T-cell (primary cell): ENCODE measurements at regions not wholly inside any gene's neighbourhood (a gene's known extent, or its start where the extent isn't known, plus 50 kb on each side); places are given as distances from the start of the nearest gene placed in this dataset.

ENCODE experiments used
- ATAC-seq, 4 experiments: fragments of 200-7000 bp in 3 of 4; fragments of 150-1000 bp in 1 of 4; cut with Tn5 transposase; replicated peaks in 1 of 4; 1 replicate in 3 of 4; 2 replicates in 1 of 4; pipeline ENCODE4 v1.10.0; 2021; ENCODE audit warnings: moderate library complexity in 3 of 4, mild to moderate bottlenecking in 2 of 4, moderate number of reproducible peaks in 1 of 4
- CTCF ChIA-PET, 2 donors: fragments of 300-600 bp; sonication (Branson Sonifier 250); formaldehyde crosslinking; loops; one replicate each; lab custom pipeline; 2022; ENCODE audit warnings: antibody characterized with exemption in 2 of 2; lab: Charles Lee
- POLR2A ChIA-PET, 2 donors: fragments of 300-600 bp; sonication (Branson Sonifier 250); formaldehyde crosslinking; loops; one replicate each; lab custom pipeline; 2022; ENCODE audit warnings: antibody characterized with exemption in 2 of 2; lab: Charles Lee
- DNase-seq, 35 experiments: peaks; one replicate each; pipeline versions ENCODE4 v3.0.0 to v3.0.0-alpha.2; 2013 to 2023
- H3K27ac ChIP-seq: one replicate; pipeline ENCODE4 v1.5.1; 2013; ENCODE audit warnings: low read length
- H3K27me3 ChIP-seq, 2 experiments: replicated peaks in 1 of 2; 1 replicate in 1 of 2; 2 replicates in 1 of 2; pipeline versions ENCODE4 v1.6.1 to v1.7.0; 2013; ENCODE audit warnings: low read length in 1 of 2, mixed read lengths in 1 of 2; ENCODE audit not compliant: control insufficient read depth in 2 of 2, insufficient read depth in 2 of 2; ENCODE audit errors: extremely low read depth in 1 of 2
- H3K36me3 ChIP-seq, 2 donors: 1 replicate in 1 of 2; 2 replicates in 1 of 2; pipeline versions ENCODE4 v1.6.1 to v1.7.0; 2013; ENCODE audit warnings: low read length in 1 of 2; ENCODE audit not compliant: control insufficient read depth in 2 of 2, insufficient read depth in 1 of 2; ENCODE audit errors: extremely low read depth in 1 of 2
- H3K4me1 ChIP-seq, 2 experiments: 1 replicate in 1 of 2; 2 replicates in 1 of 2; pipeline versions ENCODE4 v1.6.1 to v1.7.0; 2013; ENCODE audit warnings: low read length in 2 of 2, mixed read lengths in 1 of 2; ENCODE audit not compliant: insufficient read depth in 2 of 2, control insufficient read depth in 1 of 2; ENCODE audit errors: extremely low read depth in 1 of 2
- H3K4me3 ChIP-seq, 2 donors: 1 replicate in 1 of 2; 2 replicates in 1 of 2; pipeline versions ENCODE4 v1.5.1 to v1.7.0; 2013; ENCODE audit warnings: mild to moderate bottlenecking in 2 of 2, low read length in 1 of 2, moderate library complexity in 1 of 2; ENCODE audit not compliant: control insufficient read depth in 1 of 2; ENCODE audit errors: extremely low read depth in 1 of 2
- H3K9me3 ChIP-seq: 2 replicates; pipeline ENCODE4 v1.7.0; 2013
- H3K27ac Mint-ChIP-seq, 2 donors: one replicate each; pipeline ENCODE4 v1.8.0; 2020 to 2021; ENCODE audit warnings: mild to moderate bottlenecking in 2 of 2, mixed read lengths in 2 of 2
- H3K27me3 Mint-ChIP-seq, 2 donors: one replicate each; pipeline ENCODE4 v1.8.0; 2021 to 2022; ENCODE audit warnings: mixed read lengths in 2 of 2
- H3K36me3 Mint-ChIP-seq: one replicate; pipeline ENCODE4 v1.8.0; 2021; ENCODE audit warnings: mixed read lengths
- H3K4me1 Mint-ChIP-seq, 3 donors: one replicate each; pipeline ENCODE4 v1.8.0; 2020 to 2022; ENCODE audit warnings: mixed read lengths in 3 of 3, mild to moderate bottlenecking in 1 of 3
- H3K4me3 Mint-ChIP-seq, 3 donors: one replicate each; pipeline ENCODE4 v1.8.0; 2020 to 2022; ENCODE audit warnings: mild to moderate bottlenecking in 3 of 3, mixed read lengths in 3 of 3, moderate library complexity in 3 of 3
- H3K9me3 Mint-ChIP-seq, 3 donors: one replicate each; pipeline ENCODE4 v1.8.0; 2020 to 2022; ENCODE audit warnings: mixed read lengths in 3 of 3
- WGBS: methylation state at CpG from one replicate; pipeline ENCODE4 v1.1.5; 2013; ENCODE audit warnings: missing lambda C conversion rate; ENCODE audit not compliant: insufficient coverage; 5-methylcytosine and 5-hydroxymethylcytosine counted together

DNA sequence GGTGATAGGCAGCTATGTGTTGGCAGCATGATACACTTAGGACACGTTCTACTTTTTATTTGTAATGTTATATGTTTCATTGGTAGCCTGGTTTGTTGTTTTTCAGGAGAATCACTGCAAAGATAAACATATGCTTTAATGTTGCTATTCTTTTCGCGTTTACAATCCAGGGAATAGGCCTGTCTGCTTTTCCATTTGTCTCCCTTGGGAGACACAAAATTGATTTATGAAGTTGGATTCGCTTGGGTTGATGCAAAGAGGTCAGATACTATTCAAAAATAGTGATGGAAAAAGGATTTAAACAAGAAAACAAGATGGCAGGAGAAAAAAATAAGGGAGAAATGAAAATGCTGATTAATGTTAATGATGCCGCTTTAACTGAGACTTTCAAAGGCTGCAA lies 179.5 kb upstream of the SOX4 start:
- ChIA-PET CTCF (no interaction called here), POLR2A (no interaction called here)
- Histone ChIP-seq H3K4me3 (no peak overlapping the region), H3K4me1 (no peaks in the 10 kb centered on the region), H3K9me3 (no peaks in the 10 kb centered on the region), H3K36me3 (no peaks in the 10 kb centered on the region), H3K27me3 (no peaks in the 10 kb centered on the region), H3K27ac (no peak overlapping the region)
- DNase-seq = no peak
- Mint-ChIP-seq H3K4me1 (no peaks in the 10 kb centered on the region), H3K9me3 (peaks cover 0 to 6% (median 4%) of the 10 kb centered on the region in 3 donors), H3K27me3 (peaks cover 3 to 7% of the 10 kb centered on the region in 2 donors), H3K36me3 (no peaks in the 10 kb centered on the region), H3K27ac (no peak overlapping the region), H3K4me3 (no peak overlapping the region)
- ATAC-seq = no peak
- 100% methylated on average over 1 of the region's 5 CpGs for WGBS

DNA sequence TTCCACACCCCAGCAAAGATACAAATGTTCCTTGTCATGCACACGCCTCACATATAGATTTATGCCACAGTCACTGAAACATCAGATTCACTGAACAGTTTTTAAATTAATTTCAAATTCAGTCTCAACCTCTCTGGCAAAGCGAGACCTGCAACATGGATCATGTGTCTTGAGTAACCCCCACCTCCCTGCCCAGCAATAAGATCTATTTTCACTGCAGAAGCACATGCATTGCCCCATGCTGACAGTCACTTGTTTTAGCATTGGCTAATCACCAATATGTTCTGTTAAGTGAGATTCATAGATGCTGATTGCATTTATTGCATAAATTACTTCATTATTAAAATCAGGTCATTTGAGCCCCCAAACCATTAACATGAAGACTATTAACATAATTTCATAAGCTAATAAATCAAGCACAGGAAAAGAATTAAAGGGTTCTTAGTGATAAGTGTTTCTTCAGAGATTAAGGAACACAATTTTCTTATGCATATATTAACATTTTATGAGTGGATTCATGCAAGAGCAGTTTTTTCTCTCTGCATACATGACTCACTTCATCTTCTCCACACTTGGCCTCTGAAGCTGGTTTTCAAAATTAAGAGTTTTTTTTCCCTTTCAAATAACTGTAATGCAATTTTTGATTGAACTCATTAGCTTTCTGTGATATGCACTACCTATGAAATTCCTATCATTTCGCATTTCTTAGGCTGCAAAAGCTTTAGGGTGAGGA lies 173.2 kb upstream of the SOX4 start:
- H3K4me1 Mint-ChIP-seq = no peaks in the 10 kb centered on the region
- ChIA-PET POLR2A (no interaction called here), CTCF (no interaction called here)
- 79% methylated on average over 2 of the region's 3 CpGs for whole genome bisulfite sequencing
- Histone ChIP-seq H3K4me1 (no peaks in the 10 kb centered on the region), H3K27ac (no peak overlapping the region), H3K4me3 (no peak overlapping the region), H3K9me3 (no peaks in the 10 kb centered on the region), H3K36me3 (no peaks in the 10 kb centered on the region), H3K27me3 (no peaks in the 10 kb centered on the region)
- H3K4me3 Mint-ChIP-seq = no peak overlapping the region
- DNase-seq = no peak
- H3K36me3 Mint-ChIP-seq = no peaks in the 10 kb centered on the region
- ATAC-seq = no peak
- H3K27me3 Mint-ChIP-seq = peaks cover 0 to 3% of the 10 kb centered on the region in 2 donors
- H3K9me3 Mint-ChIP-seq = peaks cover 0 to 3% (median 3%) of the 10 kb centered on the region in 3 donors
- no peak overlapping the region for H3K27ac Mint-ChIP-seq

DNA sequence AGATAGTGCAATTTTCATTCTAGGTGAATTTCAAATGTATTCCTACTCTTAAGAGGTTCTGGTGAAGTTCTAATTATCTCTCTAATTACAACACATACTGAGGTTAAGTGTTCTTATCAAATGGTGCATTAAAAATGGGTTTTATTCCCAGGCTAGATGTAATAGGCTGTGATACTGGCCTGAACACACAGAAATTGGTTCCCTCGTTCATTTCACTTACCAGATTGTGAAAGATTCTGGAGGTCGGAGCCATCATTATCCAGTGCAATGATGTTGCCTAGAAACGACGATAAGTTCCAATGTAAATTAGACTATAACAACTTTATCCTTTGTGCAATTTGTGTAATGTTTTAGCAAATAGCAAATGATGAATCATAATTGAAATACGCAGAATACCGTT lies 172.6 kb upstream of the SOX4 start:
- no peak for DNase-seq
- Mint-ChIP-seq H3K36me3 (no peaks in the 10 kb centered on the region), H3K4me3 (no peak overlapping the region), H3K9me3 (peaks cover 0 to 5% (median 3%) of the 10 kb centered on the region in 3 donors), H3K4me1 (no peaks in the 10 kb centered on the region), H3K27me3 (peaks cover 0 to 3% of the 10 kb centered on the region in 2 donors), H3K27ac (no peak overlapping the region)
- H3K27ac ChIP-seq = no peak overlapping the region
- no peaks in the 10 kb centered on the region for H3K27me3 ChIP-seq
- ATAC-seq = no peak
- H3K9me3 ChIP-seq = no peaks in the 10 kb centered on the region
- WGBS = 89% methylated on average over 3 of the region's 6 CpGs
- no peaks in the 10 kb centered on the region for H3K4me1 ChIP-seq
- no peak overlapping the region for H3K4me3 ChIP-seq
- H3K36me3 ChIP-seq = no peaks in the 10 kb centered on the region
- ChIA-PET CTCF (no interaction called here), POLR2A (no interaction called here)

GRCh38 chr6:21423106-21423854 lies 170.3 kb upstream of the SOX4 start:
- H3K27me3 Mint-ChIP-seq = peaks cover 0 to 3% of the 10 kb centered on the region in 2 donors
- H3K9me3 ChIP-seq = no peaks in the 10 kb centered on the region
- ATAC-seq = no peak
- no peak overlapping the region for H3K27ac ChIP-seq
- POLR2A ChIA-PET = no interaction called here
- DNase-seq = no peak
- peaks cover 0 to 5% (median 3%) of the 10 kb centered on the region in 3 donors for H3K9me3 Mint-ChIP-seq
- H3K36me3 ChIP-seq = no peaks in the 10 kb centered on the region
- no peaks in the 10 kb centered on the region for H3K27me3 ChIP-seq
- H3K4me3 ChIP-seq = no peak overlapping the region
- WGBS = 86% methylated on average over 13 of the region's 21 CpGs
- H3K27ac Mint-ChIP-seq = no peak overlapping the region
- no peaks in the 10 kb centered on the region for H3K4me1 ChIP-seq
- no peaks in the 10 kb centered on the region for H3K36me3 Mint-ChIP-seq
- H3K4me1 Mint-ChIP-seq = no peaks in the 10 kb centered on the region
- H3K4me3 Mint-ChIP-seq = no peak overlapping the region
- CTCF ChIA-PET = no interaction called here

DNA sequence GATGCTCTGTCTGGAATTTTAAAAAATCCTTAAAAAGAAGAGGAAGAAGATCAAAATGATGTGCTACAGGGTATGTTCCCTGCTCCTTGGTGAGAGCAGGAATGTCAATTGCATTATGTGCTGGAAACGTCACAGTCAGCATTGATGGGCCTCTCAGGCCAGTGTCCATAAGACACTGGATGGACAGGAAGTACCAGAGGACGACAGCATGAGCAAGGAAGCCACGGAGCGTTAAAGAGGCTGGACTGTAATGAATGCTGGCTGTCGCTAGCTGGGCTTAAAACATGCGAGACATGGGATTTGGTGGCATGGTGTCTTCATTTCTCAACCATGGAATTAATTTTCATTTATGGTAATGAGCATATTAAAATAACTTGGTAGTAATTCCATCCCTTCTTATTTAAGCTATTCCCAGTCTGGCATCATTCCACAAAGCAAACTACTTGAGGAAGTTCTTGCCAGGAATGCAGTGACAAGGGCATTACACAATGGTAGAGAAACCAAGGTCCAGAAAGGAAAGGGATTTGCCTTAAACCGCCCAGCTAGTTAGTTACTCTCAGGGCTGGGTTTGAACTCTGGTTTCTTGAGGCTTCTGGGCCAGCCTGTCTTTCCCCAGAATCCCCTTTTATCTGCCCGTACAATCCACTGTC lies 166.6 kb upstream of the SOX4 start:
- Mint-ChIP-seq H3K27ac (no peak overlapping the region), H3K27me3 (peaks cover 0 to 3% of the 10 kb centered on the region in 2 donors), H3K9me3 (peaks cover 0 to 3% (median 2%) of the 10 kb centered on the region in 3 donors), H3K4me1 (no peaks in the 10 kb centered on the region), H3K36me3 (no peaks in the 10 kb centered on the region), H3K4me3 (no peak overlapping the region)
- ChIA-PET POLR2A (no interaction called here), CTCF (no interaction called here)
- 80% methylated on average over 5 of the region's 8 CpGs for WGBS
- H3K27me3 ChIP-seq = no peaks in the 10 kb centered on the region
- H3K4me3 ChIP-seq = no peak overlapping the region
- DNase-seq (no peak), ATAC-seq (no peak)
- H3K27ac ChIP-seq = no peak overlapping the region
- no peaks in the 10 kb centered on the region for H3K9me3 ChIP-seq
- H3K4me1 ChIP-seq = no peaks in the 10 kb centered on the region
- H3K36me3 ChIP-seq = no peaks in the 10 kb centered on the region

DNA sequence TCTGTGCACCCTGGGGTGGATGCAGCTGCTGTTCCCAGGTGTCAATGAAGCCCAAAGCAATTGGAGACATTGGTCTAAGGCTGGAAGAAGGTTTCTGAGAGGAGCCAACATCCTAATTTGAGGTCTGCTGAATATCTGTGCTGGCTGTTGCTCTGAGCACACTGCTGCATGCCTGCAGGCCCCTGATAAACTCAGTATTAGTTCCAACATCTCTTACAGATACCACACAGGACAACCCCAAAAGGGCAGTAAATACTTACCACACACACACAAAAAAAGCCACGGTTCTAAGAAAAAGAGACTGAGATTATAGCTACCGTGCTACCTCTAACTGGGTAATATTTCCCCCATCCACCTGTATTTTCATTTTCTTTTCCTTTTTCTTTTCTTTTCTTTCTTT lies 164.3 kb upstream of the SOX4 start:
- H3K4me1 Mint-ChIP-seq = no peaks in the 10 kb centered on the region
- Histone ChIP-seq H3K4me1 (no peaks in the 10 kb centered on the region), H3K27ac (no peak overlapping the region), H3K4me3 (no peak overlapping the region), H3K9me3 (no peaks in the 10 kb centered on the region), H3K27me3 (peaks cover 0 to 3% of the 10 kb centered on the region in 2 experiments), H3K36me3 (no peaks in the 10 kb centered on the region)
- H3K4me3 Mint-ChIP-seq = no peak overlapping the region
- H3K27me3 Mint-ChIP-seq = peaks cover 0 to 5% of the 10 kb centered on the region in 2 donors
- ATAC-seq (no peak), DNase-seq (no peak)
- POLR2A ChIA-PET = interaction anchor here in 1 of 2 donors (0.7 kb wide), 1 partner anchor 16 kb away, joined by 3 read pairs; no protein-coding TSS in a partner anchor
- peaks cover 0 to 2% (median 0%) of the 10 kb centered on the region in 3 donors for H3K9me3 Mint-ChIP-seq
- H3K27ac Mint-ChIP-seq = no peak overlapping the region
- no peaks in the 10 kb centered on the region for H3K36me3 Mint-ChIP-seq
- CTCF ChIA-PET = no interaction called here
- 87% methylated on average over 2 of the region's 2 CpGs for whole genome bisulfite sequencing
